Nephron (organoid): ENCODE measurements at regions not wholly inside any gene's neighbourhood (a gene's known extent, or its start where the extent isn't known, plus 50 kb on each side); places are given as distances from the start of the nearest gene placed in this dataset.

ENCODE experiments used
- H3K27ac Mint-ChIP-seq, 3 experiments: 2 replicates each; pipeline ENCODE4 v1.8.0; 2020; ENCODE audit warnings: mixed read lengths in 3 of 3, mild to moderate bottlenecking in 2 of 3, moderate library complexity in 1 of 3
- H3K27me3 Mint-ChIP-seq: 2 replicates; pipeline ENCODE4 v1.8.0; 2021; ENCODE audit warnings: low read depth, mild to moderate bottlenecking, moderate library complexity, mixed read lengths
- H3K36me3 Mint-ChIP-seq: 2 replicates; pipeline ENCODE4 v1.8.0; 2020; ENCODE audit warnings: low read depth, mixed read lengths
- H3K4me1 Mint-ChIP-seq: 2 replicates; pipeline ENCODE4 v1.8.0; 2020; ENCODE audit warnings: mixed read lengths
- H3K4me3 Mint-ChIP-seq, 3 experiments: 2 replicates each; pipeline ENCODE4 v1.8.0; 2020; ENCODE audit warnings: mild to moderate bottlenecking in 3 of 3, mixed read lengths in 3 of 3, moderate library complexity in 2 of 3
- H3K9me3 Mint-ChIP-seq: 2 replicates; pipeline ENCODE4 v1.8.0; 2020; ENCODE audit warnings: mixed read lengths
- CTCF ChIP-seq, 3 experiments: fragments of 200-600 bp; sonication (generic); IDR thresholded peaks; one replicate each; pipeline ENCODE4 v1.5.0; 2021; ENCODE audit warnings: antibody characterized with exemption in 3 of 3; ENCODE audit not compliant: unreplicated experiment in 3 of 3

GRCh38 chr6:126805861-126806260 lies 312.6 kb upstream of the RSPO3 start:
- TF ChIP-seq CTCF (IDR thresholded peaks at IDR 0.05; ENCODE audit: unreplicated experiment in 3 of 3), result no peak
- Mint-ChIP-seq H3K4me1 (peaks cover 32% of the 10 kb centered on the region), H3K36me3 (no peaks in the 10 kb centered on the region), H3K27ac (peak overlapping the region in 1 of 3 experiments; percentile 48), H3K27me3 (no peaks in the 10 kb centered on the region), H3K9me3 (no peaks in the 10 kb centered on the region), H3K4me3 (no peak overlapping the region)

- H3K4me3 Mint-ChIP-seq, result no peak overlapping the region
- H3K4me1 Mint-ChIP-seq, result peaks cover 51% of the 10 kb centered on the region
- no peaks in the 10 kb centered on the region for H3K27me3 Mint-ChIP-seq
- H3K36me3 Mint-ChIP-seq, result no peaks in the 10 kb centered on the region
- TF ChIP-seq CTCF (IDR thresholded peaks at IDR 0.05; ENCODE audit: unreplicated experiment in 3 of 3), result no peak
- H3K27ac Mint-ChIP-seq, result peak overlapping the region in 1 of 3 experiments; percentile 61
- no peaks in the 10 kb centered on the region for H3K9me3 Mint-ChIP-seq
Observed at GRCh38 chr6:126807876-126808275, 310.6 kb upstream of the RSPO3 start.

GRCh38 chr6:126811321-126811720 lies 307.1 kb upstream of the RSPO3 start:
- TF ChIP-seq CTCF (IDR thresholded peaks at IDR 0.05; ENCODE audit: unreplicated experiment in 3 of 3), result no peak
- H3K4me1 Mint-ChIP-seq, result peaks cover 55% of the 10 kb centered on the region

GRCh38 chr6:126812010-126812409 lies 306.5 kb upstream of the RSPO3 start:
- Mint-ChIP-seq H3K4me1 (peaks cover 51% of the 10 kb centered on the region), H3K9me3 (no peaks in the 10 kb centered on the region), H3K4me3 (no peak overlapping the region), H3K27me3 (peaks cover 4% of the 10 kb centered on the region), H3K27ac (peak overlapping the region; percentile 67 to 86 (median 81)), H3K36me3 (no peaks in the 10 kb centered on the region)
- no peak for TF ChIP-seq CTCF (IDR thresholded peaks at IDR 0.05; ENCODE audit: unreplicated experiment in 3 of 3)

More at GRCh38 chr6:126811321-126811720, 307.1 kb upstream of the RSPO3 start:
- H3K27ac Mint-ChIP-seq, result peak overlapping the region in 2 of 3 experiments; percentile 81 to 86
- no peak overlapping the region for H3K4me3 Mint-ChIP-seq
- H3K27me3 Mint-ChIP-seq, result peaks cover 4% of the 10 kb centered on the region
- H3K36me3 Mint-ChIP-seq, result no peaks in the 10 kb centered on the region
- no peaks in the 10 kb centered on the region for H3K9me3 Mint-ChIP-seq

GRCh38 chr6:126812651-126813050 lies 305.8 kb upstream of the RSPO3 start:
- Mint-ChIP-seq H3K4me1 (peaks cover 48% of the 10 kb centered on the region), H3K4me3 (peak overlapping the region in 1 of 3 experiments; percentile 46), H3K27ac (peak overlapping the region; percentile 47 to 81 (median 75)), H3K27me3 (peaks cover 4% of the 10 kb centered on the region), H3K36me3 (no peaks in the 10 kb centered on the region), H3K9me3 (no peaks in the 10 kb centered on the region)
- TF ChIP-seq CTCF (IDR thresholded peaks at IDR 0.05; ENCODE audit: unreplicated experiment in 3 of 3), result no peak

GRCh38 chr6:126820634-126821033 lies 297.8 kb upstream of the RSPO3 start:
- peak overlapping the region; percentile 86 to 96 (median 91) for H3K27ac Mint-ChIP-seq

More at GRCh38 chr6:126820634-126821033, 297.8 kb upstream of the RSPO3 start:
- H3K4me3 Mint-ChIP-seq, result no peak overlapping the region
- no peak for TF ChIP-seq CTCF (IDR thresholded peaks at IDR 0.05; ENCODE audit: unreplicated experiment in 3 of 3)
- H3K4me1 Mint-ChIP-seq, result peaks cover 13% of the 10 kb centered on the region
- H3K36me3 Mint-ChIP-seq, result no peaks in the 10 kb centered on the region
- H3K27me3 Mint-ChIP-seq, result peaks cover 4% of the 10 kb centered on the region
- no peaks in the 10 kb centered on the region for H3K9me3 Mint-ChIP-seq
